NCI-H446 (cell line): ENCODE measurements at regions not wholly inside any gene's neighbourhood (a gene's known extent, or its start where the extent isn't known, plus 50 kb on each side); places are given as distances from the start of the nearest gene placed in this dataset.

ENCODE experiments used
- DNase-seq, 2 experiments: peaks; one replicate each; lab custom pipeline; 2025; lab: John Stamatoyannopoulos, UW

DNA sequence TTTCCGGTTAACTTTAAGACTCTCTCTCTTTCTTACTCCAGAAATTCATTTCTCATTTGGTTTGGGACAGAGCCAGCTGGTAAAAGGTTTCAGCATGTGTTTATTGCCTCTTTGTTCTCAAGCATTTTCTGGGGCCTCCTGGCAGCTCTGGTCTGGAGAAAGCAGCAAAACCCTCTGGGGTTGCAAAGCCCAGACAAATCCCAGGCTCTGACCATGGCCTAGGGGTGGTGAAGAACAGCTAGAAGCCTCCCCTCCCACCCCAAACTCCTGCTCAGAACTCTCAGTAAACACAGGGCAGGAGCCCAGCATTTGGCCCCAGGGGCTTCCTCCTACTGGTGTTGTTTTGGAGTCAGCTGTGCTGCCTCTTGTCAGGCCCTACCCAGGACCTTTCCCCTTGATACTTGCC, 124.2 kb upstream of the SERP2 start:
- peak in 1 of 2 experiments; percentile 26 for DNase-seq

DNA sequence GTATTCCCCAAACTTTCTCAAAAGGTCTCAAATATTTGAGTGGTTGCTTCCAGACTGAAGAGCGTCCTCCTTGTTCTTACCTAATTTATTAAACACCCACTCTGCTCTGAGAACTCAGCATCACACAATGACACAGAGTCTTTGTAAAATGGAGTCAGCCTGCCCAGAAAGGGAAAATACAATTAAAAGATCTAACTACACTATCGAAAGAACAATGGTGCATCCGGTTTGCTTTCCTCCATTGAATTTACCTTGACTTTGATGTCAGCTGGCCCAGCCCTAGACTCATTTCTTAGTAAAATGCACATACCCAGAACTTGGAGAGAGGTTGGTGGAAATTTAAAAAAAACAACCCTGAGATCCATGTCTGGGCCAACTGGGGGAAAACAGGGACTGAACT, 120.7 kb upstream of the SERP2 start:
- DNase-seq: no peak

DNA sequence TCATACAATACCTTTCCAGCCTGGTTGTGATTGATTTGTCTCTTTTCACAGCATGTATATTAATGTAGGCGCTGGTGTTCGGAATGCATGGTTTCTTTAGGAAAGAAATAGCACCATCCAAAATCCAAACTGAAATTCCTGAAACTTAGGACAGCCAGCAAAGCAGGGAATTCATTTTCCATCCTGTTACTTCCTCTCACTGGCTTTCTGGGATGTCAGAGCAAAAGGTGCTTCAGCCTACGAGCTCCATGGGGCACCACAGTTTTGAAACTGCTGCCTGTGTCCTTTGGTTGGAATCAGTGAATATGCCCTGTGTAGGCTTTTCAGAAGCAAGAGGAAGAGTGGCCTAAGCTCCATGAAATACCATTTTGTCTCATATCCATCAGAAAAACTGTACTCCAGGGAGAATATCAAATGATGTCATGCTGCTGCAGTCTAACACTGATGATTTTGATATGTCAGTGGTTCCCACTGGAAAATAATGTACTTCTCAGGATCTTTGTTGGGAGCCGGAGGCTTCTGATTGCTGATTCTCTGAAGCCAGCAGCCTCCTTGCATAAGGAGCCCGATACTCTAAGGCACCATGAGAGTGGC, 117.8 kb upstream of the SERP2 start:
- no peak for DNase-seq

DNA sequence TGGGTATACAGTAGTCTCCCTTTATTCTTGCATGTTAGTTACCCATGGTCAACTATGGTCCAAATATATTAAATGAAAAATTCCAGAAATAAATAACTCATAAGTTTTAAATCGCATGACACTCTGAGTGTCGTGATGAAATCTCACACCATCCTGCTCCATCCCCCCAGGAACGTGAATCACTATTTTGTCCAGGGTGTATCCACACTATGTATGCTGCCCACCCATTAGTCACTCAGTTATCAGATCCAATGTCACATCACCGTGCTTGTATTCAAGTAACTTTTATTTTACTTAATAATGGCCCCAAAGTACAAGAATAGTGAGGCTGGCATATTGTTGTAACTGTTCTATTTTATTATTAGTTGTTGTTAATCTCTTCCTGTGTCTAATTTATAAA, 115.8 kb upstream of the SERP2 start:
- DNase-seq: no peak

DNA sequence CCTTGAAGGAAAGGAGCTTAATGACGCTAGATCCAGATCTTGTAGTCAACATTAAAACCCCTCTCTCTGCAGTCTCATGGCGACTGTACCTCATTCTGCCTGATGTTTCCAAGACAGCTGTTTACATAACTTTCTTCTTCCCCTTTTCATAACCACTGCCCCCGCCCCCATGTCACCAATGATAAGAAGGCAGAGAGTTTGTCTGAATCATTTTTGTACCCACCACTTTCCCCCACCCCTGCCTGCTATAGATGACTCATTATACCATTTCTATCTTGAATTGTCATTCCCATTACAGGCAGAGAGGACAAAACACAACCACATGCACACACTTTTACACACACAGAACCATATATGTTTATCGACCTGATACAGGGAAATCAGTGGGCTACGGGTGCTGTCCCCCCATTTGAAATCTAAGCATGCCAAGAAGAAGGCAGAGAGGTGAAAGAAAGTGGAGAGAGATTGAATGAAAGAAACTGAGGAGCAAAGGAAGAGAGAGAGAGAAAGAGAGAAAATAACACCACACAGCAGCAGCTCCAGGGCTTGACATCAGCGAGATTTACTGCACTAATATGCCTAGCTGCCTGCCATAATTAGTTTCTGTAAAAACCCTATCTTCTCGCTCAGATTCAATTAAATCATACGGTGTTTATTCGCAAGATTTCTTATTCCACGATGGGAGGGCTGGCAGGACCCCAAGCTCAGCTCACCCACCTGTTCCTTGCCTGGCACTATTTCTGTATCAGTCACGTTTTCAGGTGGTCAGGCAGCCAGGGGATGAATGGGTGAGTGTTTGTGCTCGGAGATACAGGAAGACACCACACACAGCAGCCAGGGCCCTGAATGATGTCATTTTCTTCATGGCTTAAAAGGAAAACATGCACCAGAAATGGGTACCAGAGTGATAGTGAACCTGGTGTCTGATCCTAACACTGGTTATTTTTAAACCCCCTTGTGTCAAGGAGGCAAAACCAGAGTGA, 114.3 kb upstream of the SERP2 start:
- DNase-seq: no peak

DNA sequence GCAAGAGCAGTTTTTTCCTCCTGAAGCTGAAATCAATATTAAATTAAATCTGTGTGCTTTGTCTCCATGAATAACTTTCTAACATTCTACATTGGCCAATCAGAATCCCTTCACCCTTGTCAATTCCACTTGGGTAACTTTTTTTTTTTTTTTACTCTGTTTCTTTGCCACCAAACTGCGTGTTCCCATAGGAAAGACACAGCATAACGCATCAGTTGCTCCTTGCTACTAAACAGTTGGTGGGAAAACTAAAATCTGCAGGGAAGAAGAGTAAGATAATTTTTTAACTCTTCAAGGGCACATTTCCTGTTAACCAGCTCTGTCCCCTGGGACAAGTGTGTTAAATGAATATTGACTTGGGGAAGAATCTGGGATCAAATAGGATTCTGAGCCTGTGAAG, 113.3 kb upstream of the SERP2 start:
- DNase-seq: no peak

DNA sequence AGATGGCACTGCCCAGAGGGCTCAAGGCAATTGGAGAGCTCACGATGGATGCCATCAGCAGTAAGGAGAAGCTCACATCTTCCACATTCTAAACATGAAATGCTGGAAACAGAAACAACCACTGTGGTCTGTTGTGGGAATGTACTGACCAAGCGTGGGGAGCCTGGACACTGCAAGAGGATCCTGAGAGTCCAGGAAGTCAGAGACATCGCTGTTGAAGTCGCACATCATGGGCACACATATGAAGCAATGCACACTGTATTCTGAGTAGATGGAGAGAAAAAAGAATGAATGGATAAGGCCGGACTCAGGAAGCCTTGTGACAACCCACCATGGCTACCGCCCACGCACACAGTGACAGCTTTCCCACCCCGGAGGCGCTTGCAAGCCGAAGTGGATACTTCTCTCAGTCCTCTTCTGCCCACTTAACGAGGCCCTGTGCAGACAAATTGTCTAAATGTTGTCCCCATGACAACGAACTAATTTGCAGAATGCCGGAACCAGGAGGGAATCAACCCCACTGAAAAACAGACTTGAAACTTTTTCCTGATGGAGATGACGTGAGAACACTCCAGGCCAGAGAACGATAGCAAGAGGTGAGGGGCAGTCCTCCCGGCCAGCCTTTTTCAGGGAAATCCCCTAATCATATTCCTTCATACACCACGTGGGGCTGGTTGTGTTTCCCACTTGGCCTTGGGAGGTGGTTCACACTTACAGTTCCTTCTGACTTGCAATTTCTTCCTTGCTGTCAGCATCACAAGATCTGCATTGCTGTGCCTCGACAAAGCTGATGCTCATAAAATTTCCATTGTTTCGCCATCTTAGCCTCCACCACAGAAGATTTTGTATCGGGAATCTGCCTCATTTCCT, 109.6 kb upstream of the SERP2 start:
- DNase-seq: no peak

DNA sequence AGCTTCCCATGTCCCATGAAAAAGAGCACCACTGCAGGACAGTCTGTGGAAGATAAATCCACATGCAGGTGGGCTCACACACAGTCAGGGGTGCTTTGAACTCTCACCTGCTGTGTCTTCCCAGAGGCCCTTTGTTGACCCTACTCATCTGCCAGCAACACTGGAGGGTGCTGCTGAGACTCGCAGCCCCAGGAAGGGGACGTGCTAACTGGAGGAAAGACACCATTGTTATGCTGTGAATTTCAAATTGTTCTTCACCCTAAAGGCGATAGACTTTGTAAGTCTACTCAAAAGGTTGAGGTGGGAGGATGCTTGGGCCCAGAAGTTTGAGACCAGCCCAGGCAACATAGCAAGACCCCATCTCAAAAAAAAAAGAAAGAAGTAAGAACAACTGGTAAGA, 107.3 kb upstream of the SERP2 start:
- no peak for DNase-seq

DNA sequence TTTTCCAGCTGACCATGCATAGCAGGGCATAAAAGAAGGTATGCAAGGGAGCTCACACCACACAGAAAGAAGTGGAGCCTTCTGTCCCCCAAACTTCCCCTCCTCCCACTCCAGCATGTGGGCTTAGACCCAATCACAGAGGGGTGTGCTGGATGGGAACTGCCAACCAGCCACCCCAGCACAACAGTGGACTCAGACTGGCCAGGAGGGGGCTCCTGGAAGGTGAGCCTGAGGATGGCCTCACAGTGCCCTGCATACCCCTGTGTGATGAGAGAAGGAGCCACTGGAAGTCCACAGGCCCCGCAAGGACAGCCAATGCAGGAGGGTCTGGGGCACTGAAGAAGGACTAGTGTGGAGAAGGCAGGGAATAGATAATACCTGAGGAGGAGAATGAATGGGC, 106.9 kb upstream of the SERP2 start:
- no peak for DNase-seq

DNA sequence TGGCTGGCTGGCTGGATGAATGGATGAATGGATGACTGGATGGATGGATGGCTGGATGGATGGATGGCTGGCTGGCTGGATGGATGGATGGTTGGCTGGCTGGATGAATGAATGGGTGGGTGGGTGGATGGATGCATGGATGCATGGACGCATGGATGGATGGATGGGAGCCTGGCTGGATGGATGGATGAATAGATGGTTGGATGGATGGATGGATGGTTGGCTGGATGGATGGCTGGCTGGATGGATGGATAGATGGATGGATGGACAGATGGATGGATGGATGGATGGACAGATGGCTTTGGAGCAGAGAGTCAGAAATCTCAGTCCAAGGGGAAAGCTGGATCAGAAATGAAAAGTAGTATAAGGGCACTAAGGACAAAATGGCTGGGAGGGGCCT, 106.4 kb upstream of the SERP2 start:
- no peak for DNase-seq

DNA sequence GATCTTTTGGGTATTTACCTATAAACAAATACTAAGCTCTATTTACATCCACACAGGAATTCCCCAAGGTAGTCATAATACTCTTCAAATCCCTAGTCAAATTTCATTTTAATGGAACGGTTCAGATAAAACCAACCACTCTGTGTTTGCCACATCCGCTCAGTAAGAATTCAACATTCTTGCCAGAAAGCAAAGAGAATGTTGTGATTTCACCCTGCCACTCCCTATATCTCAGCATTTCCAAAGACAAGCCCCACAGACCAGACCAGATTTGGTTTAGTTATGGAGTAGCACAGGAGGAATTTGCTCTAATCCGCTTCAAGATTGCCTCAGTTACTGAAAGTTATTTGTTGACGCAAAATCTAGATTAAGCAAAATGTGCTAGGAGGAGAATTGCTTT, 105.6 kb upstream of the SERP2 start:
- DNase-seq: no peak

DNA sequence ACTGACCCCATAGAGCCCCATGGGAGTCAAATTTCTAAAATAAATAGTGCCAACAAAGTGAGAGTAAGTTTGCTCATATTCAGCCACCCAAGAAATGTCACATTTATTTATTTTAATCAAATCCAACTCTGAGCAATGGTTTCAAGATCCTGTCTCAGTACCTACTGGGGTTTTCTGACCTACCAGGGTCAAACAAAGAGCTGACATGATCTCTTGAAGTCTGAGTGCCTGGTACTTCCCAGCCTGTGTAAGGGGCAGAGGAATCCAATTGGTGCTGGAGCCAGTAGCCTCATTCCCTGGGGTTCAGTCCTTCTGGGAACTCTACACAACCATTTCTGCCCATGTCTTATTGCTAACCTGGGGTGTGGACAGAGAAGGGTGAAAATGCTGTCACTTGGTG, 104.6 kb upstream of the SERP2 start:
- DNase-seq: no peak

DNA sequence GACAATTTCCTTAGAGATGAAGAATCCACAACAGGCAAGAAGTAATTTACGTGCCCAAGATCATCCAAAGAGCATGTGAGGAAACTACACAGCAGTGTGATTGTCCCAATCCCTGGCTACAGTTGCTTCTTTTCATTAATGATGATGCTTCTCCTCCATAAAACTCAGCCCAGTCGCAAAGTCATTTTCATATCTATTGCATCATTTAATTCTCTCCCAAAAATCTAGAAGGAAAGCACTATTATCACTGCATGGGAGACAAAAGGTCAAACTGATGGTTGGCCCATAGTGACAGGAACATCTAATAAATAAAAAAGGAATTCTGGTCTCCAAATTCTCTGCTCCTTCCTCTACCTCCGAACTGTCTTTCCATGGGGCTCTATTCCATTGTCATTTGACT, 103.5 kb upstream of the SERP2 start:
- no peak for DNase-seq

DNA sequence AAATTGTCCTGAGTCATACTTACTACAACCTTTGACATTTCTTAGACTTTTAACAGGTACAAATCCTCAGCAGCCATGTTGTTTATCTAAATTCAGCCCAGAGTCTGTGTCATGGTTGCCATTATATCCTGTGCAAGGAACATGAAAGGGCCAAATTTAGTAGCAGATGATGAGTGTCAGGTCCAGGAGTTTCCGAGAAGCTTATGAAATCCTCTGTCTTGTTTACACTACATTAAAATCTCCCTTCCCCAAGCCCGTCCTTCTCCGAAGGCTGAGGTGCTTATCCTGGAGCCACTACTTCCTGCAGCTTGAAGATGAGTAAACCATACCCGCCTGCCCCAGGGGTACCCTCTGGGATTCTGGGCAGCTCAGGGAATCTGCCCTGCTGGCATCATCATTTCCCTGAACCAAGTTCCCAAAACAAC, 102.6 kb upstream of the SERP2 start:
- no peak for DNase-seq

DNA sequence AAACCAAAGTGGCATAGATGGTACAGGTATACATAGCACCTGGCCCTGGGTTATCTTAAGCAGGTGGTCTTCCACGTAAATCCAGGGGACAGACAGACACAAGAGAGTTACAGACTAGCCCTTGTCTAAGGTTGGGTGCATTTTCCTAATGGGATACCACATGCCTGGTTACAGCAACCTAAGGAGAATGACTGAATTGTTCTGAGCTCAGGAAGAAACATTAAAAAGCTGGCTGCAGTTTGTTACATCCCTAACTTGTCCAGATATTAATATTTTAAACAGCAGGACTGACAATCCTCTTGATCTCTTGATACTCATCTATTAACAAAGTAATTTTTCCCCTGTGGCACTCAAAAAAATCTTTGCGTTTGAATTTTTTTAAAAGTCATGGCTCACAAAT, 102.2 kb upstream of the SERP2 start:
- DNase-seq: no peak

DNA sequence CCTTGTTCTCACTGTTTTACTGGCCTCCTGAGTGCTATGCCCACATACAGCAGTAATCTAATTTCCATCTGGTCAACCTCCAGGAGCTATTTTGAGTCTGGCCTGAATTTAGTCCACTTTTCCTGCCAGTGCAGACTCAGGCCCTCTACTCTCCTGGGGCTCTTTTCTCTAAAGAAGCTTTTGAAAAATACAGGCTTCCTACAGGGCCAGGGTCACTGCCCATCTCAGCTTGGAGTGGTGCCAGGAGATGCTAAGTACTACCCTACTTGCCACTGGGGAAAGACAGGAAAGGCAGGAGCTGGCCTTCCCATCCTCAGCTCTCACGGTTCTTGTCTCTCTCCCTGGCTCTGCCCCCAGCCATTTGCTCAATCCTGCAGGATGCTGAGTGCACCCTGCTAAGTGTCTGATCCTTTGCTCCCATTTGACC, 101.7 kb upstream of the SERP2 start:
- no peak for DNase-seq

DNA sequence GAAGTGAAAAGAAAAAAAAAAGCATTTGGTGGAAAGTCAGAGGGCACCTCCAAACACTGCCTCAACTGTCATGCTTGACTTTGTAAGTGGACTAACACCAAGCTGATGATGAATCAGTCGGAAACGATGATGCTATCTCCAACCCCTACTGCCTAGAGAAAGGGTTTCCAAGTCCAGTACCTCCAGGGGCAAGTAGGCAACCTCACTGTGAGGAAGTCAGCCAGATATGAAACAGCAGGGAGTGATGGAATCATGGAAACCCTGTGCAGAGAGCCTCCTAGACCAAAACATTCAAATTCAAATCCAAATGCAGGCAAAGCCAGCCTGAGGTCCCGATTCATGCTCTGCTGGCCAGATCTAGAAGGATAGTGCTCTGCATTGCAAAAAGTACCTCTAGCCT, 100.9 kb upstream of the SERP2 start:
- DNase-seq: no peak

DNA sequence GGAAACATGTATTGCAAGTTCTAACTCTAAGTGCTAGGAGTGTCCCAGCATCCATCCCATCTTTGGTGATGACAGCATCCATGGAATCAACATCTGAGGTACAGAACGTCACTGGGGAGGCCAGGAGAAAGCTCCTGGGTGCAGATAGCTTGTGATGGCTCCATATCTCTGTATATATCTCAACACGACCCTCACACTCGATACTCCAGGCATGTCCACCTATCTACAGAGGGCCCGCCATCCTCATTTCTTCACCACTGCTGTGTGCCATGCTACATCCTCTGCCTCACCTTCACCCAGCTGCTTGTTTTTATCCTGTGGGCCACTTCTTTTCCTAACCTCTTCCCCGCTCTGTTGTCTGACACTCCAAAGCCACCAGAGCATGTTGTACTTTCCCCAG, 100.4 kb upstream of the SERP2 start:
- no peak for DNase-seq

DNA sequence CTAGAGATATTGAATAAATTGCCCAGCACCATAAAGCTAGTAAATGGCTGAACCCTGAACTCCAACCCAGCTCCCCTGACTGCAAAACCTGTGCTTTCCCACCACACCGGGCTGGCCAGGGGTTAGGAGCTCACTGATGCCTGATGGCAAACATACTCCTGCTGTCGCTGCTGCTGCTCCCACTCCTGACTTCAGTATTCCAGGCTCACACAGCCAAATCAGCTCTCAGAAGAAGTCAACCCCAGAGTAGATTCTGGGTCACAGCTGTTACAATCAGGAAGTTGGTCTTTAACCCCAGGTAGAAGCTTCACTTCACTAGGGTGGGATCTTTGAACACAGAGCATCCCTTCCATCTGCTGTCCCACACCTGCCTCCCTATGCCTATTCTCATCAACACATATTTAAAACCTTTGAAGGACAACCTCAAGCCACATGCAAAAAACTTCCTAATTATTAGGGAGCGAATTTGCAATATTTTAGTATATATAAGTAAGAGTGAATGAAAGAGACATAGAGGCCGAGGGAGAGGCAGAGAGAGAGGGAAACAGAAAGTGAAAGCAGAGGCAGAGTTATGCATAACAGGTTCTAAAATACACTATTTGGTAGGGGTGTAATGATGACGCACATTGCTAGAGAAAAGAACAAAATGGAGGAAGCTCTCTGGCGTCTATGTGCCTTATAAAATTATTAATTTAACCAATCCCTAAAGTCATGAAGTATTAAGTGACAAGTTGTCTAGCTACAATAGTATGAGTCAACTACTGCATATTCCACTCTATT, 99.4 kb upstream of the SERP2 start:
- DNase-seq: no peak

DNA sequence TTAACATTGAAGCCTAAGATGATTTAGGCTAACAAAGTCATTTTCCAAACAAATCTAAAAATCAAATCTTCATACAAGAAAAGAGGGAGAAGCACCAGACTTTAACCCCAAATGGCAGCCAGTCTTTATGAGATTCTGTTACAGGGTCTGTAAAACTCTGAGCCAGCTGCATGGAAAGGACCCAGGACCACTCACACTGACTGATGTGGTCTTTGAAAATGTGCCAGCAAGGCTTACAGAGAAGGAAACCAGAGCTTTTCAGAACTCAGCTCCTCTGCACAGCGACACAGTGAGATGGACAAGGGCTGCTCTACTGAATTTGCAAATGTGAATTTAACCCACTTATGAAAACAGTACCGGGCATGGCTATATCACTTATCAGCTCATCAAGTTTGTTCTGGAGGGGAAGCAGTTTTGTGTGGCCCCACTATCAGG, 98.8 kb upstream of the SERP2 start:
- no peak for DNase-seq

DNA sequence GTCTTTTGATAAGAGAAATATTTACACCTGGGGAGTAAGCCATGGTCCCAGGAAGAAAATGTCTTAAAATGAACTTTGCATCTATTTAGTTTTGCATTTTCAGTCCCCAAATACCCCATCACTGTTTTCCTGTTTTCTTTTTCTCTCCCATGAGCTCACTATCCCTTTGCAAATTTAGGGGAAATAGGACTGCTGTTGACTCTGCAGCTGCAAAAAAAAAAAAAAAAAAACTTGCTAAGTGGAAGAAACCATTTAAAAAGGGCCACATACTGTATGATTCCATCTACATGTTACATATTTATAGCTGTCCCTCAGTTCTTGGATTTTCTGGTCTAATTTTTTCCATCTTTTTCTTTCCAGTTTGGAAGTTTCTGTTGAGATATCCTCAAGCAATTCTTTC, 98.2 kb upstream of the SERP2 start:
- DNase-seq: no peak

DNA sequence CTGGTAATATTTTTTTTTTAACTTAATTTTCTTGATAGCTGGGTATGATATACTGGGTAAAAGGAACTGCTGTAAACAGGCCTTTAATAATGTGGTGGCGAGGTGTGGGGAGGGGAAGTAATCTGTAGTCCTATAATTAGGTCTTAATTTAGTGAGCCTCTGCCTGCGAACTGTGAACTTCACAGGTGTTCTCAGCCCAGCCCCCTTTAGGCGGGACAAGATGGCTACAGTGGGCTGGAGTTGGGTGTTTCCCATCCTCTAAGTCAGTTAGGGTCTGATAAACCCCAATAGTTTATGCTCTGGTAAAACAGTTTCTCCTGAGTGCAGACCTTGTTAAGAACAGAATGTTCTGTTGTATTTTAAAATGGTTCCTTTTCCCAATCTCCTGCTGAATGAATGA, 97.6 kb upstream of the SERP2 start:
- DNase-seq: no peak
